Islet of Langerhans (tissue), 1 donor: ENCODE measurements at regions not wholly inside any gene's neighbourhood (a gene's known extent, or its start where the extent isn't known, plus 50 kb on each side); places are given as distances from the start of the nearest gene placed in this dataset.
"Not testable (repeated sequence)": the region's sequence is repeated elsewhere in the genome, so short reads cannot be mapped to it uniquely, and the experiment has no call there.

Source experiments
- FAIRE-seq: peaks from one replicate; lab custom pipeline; 2011; peaks lifted over from hg19 to GRCh38; lab: Jason Lieb, UNC

DNA sequence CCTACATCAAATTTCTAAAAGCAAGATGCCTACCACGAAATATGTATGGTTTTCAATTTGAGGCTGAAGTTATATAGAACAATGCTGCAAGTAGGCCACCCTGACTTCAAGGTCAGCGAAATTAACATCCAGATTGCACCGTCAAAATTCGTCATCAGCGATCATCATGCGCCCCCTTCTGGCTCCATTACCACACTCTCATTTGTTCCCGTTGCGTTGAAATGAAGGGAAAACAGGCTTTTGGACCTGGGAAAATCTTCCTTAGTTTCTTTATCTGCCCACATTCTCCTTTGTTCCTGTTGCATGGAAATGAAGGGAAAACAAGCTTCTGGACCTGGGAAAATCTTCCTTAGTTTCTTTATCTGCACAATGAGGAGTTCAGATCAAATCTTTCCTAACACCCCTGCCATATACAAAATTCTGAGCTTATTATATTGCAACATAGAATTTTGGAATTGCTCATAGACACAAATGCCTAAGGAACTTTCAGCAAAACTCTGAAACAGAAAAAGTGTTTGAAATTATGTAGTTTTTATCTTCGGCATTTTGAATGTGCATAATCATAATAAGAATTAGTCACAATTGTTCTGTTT lies 98.2 kb upstream of the PRKCQ start:
- peak; percentile 36 for FAIRE-seq

DNA sequence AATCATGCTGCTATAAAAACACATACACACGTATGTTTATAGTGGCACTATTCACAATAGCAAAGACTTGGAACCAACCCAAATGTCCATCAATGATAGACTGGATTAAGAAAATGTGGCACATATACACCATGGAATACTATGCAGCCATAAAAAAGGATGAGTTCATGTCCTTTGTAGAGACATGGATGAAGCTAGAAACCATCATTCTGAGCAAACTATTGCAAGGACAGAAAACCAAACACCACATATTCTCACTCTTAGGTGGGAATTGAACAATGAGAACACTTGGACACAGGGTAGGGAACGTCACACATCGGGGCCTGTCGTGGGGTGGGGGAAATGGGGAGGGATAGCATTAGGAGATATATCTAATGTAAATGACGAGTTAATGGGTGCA lies 97.1 kb upstream of the PRKCQ start:
- FAIRE-seq: not testable (repeated sequence)

DNA sequence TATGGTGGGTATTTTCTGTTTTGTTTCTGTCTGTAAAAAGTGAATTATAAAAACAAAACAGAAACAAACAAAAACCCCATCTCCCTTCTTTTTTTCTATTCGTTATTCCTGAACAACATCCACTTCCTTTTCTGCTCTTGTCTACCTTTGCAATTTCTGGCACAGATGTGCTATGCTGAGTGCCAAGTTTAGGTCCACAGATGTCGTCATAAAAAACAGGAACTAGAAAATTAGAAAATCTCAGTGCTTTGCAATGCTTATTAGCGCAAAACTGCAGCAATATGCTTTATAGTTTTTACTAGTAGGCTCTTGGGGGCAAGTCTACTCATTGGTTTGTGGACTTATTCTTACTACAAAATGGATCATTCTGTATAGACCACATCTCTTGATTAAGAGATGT lies 94.2 kb upstream of the PRKCQ start:
- FAIRE-seq: peak; percentile 47

DNA sequence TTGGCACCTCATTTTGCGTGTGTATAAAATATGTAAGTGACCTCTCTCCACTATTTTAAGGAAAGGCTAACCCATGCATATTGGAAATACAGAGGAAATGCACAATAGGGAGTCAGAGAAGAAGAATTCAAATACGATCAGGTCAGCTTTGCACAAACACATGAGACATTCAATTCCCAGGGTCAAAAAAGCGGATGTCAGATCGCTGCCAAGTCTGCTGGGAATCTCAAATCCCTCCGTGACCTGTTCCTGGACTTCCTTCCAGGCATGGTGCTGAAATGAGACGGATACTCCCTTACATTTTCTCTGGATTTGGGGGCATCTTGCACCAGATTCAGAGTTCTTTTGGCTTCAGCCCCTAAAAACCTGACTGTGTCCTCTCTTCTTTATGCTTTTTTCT lies 91.9 kb upstream of the PRKCQ start:
- no peak for FAIRE-seq

DNA sequence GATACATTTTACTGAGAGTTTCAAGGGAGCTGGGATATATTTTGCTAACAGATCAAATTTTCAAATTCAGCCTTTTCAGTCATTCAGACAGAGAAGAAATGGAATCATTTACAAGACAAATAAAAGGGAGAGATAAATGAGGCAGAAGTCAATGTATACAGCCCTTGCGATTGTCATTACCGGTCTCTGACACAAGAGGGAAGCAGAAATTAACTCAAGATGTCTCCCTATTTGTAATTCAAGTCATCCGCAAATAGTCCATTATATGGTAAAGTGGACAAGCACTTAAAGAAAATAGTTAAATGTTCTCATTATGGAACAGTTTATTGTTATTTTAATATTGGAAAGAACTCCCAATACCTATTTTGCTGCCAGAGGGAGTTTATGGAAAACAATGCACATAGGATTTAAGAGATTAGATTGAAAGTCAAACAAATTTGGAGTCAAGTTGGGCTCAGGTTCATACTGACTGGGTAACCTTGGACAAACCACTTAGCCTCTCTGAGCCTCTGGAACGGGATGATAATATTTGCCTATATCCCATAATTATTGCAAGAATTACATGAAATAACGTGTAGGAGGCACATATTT lies 89.3 kb upstream of the PRKCQ start:
- peak; percentile 93 for FAIRE-seq

DNA sequence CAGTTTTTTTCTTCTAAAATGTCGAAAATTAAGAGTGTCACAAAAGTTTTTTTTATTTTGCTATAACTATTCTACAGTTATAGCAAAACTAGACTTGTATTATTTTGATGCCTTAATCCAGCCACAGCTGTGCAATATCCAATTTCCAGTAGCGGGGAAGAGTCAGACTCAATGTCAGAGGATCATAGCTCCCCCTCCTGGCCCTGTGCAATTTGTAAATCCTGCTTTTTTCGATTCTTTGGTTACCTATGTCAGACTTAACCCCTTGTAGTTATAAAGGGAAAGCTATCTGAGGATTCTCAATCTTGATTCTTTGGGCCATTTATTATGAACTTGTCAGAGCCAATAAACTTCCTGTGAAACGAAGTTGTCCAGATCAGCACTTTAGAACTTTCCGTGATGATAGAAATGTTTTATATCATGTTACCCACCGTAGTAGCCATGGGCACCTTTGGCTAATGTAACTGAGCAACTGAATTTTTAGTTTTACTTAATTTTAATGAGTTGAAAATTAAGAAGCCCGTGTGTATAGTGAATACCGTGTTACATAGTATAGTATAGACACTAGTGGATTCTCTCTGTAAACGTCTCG lies 87.7 kb upstream of the PRKCQ start:
- FAIRE-seq: peak; percentile 93

DNA sequence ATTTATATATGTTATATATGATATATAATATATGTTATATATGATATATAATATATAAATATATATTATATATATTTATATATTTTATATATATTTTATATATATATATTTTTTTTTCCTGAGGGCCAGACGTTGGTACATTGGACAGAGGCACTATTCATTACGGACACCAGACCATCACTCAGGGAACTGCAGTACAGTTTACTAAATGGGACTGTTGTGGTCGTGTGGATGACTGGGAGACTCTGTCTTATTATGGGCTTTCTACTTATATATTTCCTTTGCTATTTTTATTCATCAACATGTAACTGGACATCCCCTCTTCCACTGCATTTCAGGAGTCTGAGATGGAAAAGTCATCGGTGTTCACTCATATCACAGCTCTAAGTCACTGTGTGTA lies 87.1 kb upstream of the PRKCQ start:
- FAIRE-seq: no peak

DNA sequence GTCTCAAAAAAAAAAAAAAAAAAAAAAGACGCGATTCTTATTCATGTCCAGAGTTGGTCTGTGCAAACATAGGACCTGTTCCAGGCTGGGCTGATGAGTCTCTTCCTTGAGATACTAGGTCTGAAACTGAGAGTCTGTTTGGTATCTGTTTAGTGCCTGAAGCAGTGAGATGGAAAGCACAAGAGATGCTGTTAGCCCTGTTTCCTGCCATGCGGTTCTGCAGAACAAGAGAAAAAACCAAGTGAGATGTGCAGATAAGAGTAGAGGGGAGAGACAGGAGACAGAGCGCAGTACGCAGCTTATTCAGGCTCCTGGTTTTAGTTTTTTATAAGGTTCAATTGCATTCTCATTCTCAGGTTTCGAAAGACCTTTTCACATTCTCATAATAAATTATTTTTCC lies 85.8 kb upstream of the PRKCQ start:
- no peak for FAIRE-seq

DNA sequence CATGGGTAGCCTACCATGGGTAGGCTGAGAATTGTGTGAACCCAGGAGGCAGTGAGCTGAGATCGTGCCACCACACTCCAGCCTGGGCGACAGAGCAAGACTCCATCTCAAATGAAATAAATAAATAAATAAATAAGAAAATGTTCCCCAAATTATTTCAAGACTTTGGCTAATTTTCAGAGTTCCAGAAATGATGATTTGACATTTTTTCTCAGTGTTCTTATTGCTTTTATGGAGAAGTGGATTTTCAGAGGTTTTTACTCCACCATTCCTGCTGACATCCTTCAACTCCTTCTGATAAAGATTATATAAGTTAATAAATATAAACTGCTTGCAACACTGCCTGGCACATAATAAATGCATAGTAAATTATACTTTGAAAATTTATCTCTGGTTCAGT lies 80.4 kb upstream of the PRKCQ start:
- FAIRE-seq: no peak

DNA sequence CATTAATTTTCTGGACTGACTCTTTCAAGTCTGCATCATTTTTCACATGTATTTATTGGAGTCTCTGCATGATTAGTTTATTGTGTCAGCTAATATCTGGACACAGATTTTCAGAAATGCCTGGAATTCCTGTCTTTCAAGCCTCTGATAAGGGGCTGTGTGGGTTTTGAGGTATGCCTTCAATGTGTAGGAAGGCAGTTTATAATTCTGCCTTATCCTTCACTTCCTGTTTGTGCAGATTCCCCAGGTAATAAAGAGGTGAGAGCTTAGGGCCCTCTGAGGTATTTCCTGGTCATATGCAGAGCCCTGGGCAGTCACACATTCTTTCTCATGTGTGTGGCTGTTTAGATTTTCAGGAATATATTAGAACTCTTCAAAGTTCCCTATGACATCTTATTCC lies 79.4 kb upstream of the PRKCQ start:
- no peak for FAIRE-seq

DNA sequence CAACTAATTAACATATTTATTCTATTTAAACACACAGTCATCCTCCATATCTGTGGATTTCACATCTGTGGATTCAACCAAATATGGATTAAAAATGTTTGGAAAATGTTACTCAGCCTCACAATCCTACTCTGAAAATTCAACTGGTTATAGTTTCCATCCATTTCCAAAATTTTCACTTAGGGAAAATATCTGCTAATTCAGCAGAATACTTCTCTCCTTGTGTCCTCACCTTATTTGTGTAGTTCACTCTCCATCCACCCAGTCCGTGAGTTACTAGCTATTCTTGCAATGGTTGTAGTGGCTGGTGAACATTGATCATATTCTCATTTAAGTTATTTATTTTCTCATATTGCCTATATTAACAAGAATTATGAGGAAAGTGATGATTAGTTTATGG lies 77.6 kb upstream of the PRKCQ start:
- FAIRE-seq: no peak

DNA sequence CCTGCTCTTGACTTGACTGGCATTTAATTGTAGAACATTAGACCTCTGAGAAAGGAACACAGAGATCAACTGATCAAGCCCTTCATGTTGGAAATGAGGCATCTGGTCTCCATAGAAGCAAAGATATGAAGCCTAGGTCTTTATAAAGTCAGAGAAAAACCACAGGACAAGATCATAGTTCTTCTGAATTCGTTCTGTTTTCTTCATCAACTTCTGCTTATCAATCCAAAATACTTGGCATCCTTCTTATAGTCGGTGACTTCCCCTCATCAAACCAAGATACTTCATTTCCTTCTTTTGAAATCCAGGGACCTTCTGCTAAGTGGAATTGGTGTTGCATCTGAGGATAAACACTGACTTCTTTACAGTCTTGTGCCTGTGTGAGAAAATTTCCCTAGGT lies 77.1 kb upstream of the PRKCQ start:
- FAIRE-seq: no peak

DNA sequence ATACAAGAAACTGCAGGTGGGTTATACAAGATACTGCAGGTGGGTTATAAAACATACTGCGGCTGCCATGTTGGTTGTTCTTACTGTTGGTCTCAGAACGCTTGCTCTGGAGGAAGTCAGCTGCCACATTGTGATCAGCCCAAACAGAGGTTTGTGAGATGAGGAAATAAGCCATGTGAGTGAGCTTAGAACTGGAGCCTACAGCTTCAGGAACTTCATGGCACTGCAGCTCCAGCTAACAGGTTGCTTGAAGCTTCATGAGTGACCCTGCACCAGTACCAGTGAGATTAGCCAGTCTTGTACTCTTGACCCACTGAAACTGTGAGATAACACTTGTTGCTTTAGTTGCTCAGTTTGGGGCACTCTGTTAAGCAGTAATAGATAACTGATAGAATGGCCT lies 74.5 kb upstream of the PRKCQ start:
- no peak for FAIRE-seq

DNA sequence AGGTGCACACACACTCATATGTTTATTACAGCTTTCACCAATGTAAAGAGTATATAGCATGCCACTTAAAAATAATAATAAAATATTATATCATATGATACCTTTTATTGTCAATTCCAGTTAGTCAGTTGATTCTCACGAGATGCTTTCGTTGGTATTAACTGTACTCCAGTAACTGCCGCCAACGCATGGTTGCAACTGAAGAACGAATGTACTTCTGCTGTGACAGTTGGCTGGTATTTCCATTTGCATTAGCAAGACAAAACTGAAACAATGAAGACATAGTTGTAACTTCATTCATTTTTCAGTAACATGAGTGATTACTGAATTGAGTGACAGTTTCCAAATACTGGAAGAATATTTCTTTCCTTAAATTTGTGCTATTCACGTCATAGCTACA lies 70.5 kb upstream of the PRKCQ start:
- FAIRE-seq: no peak

DNA sequence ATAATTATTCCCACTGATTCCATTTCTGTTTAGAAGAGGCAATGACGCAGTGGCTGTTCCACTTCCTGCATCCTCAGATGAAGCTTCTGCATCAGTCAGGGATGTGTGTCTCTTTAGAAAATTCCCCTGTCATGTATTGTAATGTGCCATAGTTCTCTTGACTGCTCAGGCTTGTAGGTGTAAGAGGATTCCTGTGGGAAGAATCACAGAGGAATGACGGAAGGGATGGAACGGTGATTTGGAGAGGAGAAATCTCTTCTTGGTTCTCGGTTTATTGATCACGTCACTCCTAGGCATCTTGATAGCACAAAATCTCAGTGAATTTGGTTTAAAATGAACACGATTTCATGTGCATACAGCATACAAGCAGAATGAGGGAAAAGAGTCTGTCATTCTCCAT lies 69.8 kb upstream of the PRKCQ start:
- FAIRE-seq: no peak

DNA sequence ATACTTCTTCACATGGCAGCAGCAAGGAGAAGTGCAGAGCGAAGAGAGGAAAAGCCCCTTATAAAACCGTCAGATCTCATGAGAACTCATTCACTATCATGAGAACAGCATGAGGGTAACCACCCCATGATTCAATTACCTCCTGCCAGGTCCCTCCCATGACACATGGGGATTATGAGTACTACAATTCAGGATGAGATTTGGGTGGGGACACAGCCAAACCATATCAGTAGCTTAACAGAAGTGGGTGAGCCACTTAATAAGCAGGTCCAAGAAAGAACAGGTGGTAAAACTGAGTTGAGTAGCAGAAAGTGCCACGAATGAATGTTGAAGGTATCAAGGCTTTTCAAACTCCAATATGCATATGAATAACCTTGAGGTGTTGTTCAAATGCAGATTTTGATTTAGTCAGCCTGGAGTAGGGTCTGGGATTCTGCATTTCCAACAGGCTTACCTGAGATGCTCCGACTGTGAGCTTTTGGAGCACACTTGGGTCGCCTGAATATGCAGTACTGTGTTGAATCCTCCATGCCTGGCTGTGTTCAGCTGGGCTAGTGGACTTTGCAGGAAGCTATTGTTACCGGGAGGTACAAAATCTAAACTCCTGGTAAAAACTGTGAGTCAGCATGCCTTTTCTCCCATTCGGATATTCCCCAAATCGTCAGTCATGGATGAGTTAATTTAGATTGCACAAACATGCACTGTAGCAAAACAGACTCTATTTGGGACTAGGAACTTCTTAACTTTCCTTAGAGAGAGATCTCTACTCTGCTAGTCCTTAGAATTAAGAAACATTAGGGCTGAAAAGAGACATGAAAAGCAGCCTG lies 69.0 kb upstream of the PRKCQ start:
- no peak for FAIRE-seq

DNA sequence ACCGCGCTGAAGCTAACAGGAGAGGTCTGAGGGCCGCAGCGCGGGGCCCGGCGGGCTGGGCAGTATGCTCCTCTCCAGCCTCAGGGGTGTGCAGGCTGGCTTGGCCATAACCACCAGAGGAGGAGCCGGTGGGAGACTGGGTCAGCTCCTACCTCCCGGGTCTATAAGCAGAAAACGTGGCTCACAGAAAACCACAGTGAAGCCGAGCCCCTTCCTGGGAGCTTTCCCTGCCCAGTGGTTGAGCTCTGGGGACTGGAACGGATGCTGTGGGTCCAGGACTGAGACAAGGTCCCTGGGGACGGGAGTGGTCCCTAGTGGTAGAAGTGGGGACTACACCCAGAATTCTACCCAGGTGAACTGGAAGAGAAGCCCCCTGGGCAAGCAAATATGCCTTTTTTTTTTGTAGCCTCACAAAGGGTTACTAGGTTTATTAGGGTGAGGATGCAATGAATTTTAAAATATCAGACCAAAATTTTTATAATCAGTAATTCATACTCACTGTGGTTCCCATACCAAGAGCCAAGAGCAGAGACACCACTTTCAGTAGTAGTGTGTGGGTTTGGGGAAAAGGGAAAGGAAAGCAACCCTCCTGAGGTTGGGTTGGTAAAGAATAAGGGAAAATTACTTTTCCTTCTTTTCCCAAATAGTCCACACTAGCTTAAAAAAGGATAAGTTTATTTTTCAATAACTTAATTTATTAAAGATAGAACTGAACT lies 67.9 kb upstream of the PRKCQ start:
- FAIRE-seq: no peak

DNA sequence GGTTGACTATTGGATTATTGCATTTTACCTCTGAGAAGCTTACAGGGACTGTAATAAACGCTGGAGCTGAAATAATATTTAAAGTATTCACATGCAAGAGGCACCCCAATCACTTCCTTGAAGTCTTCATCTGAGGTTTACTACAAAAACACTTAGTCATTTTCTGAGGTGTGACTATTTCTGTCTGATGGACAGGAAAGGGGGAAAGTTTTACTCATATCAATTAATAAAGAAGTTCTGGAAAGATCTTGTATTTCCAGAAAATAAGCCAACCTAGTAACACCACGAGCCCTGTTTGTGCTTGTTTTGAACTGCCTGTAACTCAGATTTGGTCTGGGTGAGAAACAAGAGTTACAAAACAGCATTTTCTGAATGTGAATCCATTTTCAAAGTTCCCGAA lies 63.9 kb upstream of the PRKCQ start:
- FAIRE-seq: no peak

DNA sequence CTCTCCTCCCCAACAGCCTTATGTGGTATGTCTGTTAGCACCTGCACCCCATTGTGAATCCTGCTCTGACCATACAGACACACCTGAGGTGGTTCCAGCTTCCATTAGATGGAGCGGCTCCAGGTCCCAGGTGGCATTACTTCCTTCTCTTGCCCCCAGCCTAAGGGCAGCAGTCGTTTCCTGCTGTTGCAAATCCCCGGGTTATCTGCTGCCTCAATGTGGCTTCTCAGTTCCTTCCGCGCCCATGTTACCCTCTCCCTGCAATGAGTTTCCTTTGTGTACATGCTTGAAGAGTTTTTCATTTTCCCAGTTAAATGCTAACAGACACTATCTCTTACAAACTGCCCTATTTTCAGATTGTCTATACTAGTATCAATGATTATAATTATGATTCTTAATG lies 62.8 kb upstream of the PRKCQ start:
- FAIRE-seq: no peak

DNA sequence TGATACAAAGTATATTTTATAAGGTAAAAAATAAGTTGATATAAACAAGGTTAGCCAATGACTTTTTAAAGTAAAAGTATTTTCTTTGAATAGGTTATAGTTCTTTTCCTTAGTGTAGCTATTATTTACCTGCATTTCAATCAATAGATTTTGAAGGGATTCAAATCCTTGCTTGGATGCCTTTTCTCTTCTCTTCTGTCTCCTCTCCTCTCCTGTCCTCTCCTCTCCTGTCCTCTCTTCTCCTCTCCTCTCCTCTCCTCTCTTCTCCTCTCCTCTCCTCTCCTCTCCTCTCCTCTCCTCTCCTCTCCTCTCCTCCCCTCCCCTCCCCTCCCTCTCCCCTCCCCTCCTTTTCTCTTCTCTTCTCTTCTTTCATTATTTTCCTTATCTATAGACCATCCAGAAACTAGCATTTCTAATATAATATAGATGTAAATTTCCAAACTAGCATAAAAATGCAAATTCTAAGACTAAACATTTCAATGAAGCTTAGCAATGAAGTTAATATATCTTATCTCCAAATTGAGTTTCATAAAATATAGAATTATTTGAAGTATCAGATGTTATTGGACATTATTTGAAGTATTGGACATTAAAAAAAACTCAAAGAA lies 60.5 kb upstream of the PRKCQ start:
- FAIRE-seq: no peak

DNA sequence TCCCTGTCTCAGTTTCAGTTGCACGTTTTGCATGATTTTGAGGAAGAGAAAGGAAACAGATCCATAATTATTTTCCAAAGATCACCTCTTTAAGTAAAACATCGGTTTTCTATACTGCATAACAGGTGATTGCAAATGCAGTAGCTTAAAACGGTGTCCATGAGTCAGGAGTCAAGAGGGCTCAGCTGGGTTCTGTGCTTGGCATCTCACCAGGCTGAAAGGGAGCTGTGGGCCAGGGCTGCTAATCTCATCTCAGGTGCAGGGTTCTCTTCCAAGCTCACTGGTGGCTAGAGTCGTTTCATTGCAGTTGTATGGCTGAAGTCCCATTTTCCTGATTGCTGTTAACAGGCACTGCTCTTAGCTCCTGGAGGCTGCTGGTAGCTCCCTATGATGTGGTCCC lies 57.0 kb upstream of the PRKCQ start:
- FAIRE-seq: no peak

DNA sequence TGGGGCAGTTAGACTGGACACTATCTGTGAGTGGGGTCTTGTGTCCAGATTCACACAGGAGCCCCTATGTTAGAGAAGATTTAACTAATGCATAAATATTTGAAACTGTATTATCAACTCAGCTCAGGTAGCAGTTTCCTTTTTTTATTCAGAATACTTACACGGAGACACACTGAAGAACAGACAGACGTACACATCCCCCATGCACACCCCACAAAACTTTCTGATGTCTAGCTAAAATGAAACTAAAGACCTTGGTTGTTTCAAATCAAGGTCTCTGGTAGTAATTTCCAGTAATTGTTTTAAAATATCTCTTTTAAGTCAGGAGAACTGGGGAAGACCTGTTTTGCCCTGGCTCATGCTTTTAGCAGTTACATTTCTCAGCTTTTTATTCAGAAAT lies 55.7 kb upstream of the PRKCQ start:
- no peak for FAIRE-seq
